Mesothelial cell of epicardium (in vitro differentiated cells): ENCODE measurements at regions not wholly inside any gene's neighbourhood (a gene's known extent, or its start where the extent isn't known, plus 50 kb on each side); places are given as distances from the start of the nearest gene placed in this dataset.

ENCODE experiments used
- DNase-seq, 2 experiments: peaks; one replicate each; pipeline ENCODE4 v3.0.0; 2021; ENCODE audit warnings: low spot score in 2 of 2; ENCODE audit not compliant: unreplicated experiment in 2 of 2
- H3K27ac Mint-ChIP-seq: 2 replicates; pipeline ENCODE4 v1.8.0; 2021; ENCODE audit warnings: mixed read lengths
- H3K27me3 Mint-ChIP-seq: 2 replicates; pipeline ENCODE4 v1.8.0; 2021; ENCODE audit warnings: low read depth, mixed read lengths
- H3K36me3 Mint-ChIP-seq: 2 replicates; pipeline ENCODE4 v1.8.0; 2021; ENCODE audit warnings: mixed read lengths
- H3K4me1 Mint-ChIP-seq: 2 replicates; pipeline ENCODE4 v1.8.0; 2021; ENCODE audit warnings: mixed read lengths
- H3K4me3 Mint-ChIP-seq: 2 replicates; pipeline ENCODE4 v1.8.0; 2021; ENCODE audit warnings: mild to moderate bottlenecking, moderate library complexity, mixed read lengths
- H3K9me3 Mint-ChIP-seq: 2 replicates; pipeline ENCODE4 v1.8.0; 2021; ENCODE audit warnings: mixed read lengths
- TF ChIP-seq, protein P1 (sequence below): fragments of 200-600 bp; sonication (generic); IDR thresholded peaks from one replicate; pipeline ENCODE4 v1.5.0; 2021; ENCODE audit warnings: antibody characterized with exemption; ENCODE audit not compliant: unreplicated experiment

DNA sequence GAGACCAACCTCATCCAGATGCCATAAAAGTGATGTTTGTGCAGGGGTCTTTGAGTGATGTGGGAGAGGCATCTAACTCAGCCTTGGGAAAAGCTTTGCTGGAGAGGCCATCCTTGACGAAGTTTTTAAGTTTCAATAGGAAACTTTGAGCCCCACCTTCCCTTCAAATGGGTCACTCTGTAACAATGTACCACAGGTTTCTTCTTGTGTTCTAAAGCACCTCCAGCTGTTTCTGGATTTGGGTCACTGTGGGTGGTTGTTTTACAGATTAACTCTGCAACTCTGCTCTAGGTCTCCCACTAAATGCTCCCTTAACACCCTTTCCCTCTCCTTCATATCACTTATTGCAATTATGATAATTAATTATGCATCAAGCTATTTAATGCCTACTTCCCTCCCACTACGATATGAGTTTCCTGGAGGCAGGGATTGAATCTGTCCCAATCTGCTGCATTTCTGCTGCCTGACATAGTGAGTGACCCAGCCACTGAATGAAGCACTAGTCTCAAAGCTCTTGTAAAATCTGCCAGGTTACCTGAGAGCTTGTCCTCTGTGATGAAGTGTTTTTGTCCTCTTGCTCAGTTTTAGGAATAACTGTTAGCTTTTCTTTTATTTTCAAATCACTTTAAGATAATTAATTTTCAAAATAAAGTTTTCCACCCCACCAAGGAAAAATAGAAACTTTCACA is 60.5 kb upstream of the PUM3 start:
- peaks cover 3% of the 10 kb centered on the region for H3K4me1 Mint-ChIP-seq
- no peak overlapping the region for H3K27ac Mint-ChIP-seq
- TF ChIP-seq, protein P1, sequence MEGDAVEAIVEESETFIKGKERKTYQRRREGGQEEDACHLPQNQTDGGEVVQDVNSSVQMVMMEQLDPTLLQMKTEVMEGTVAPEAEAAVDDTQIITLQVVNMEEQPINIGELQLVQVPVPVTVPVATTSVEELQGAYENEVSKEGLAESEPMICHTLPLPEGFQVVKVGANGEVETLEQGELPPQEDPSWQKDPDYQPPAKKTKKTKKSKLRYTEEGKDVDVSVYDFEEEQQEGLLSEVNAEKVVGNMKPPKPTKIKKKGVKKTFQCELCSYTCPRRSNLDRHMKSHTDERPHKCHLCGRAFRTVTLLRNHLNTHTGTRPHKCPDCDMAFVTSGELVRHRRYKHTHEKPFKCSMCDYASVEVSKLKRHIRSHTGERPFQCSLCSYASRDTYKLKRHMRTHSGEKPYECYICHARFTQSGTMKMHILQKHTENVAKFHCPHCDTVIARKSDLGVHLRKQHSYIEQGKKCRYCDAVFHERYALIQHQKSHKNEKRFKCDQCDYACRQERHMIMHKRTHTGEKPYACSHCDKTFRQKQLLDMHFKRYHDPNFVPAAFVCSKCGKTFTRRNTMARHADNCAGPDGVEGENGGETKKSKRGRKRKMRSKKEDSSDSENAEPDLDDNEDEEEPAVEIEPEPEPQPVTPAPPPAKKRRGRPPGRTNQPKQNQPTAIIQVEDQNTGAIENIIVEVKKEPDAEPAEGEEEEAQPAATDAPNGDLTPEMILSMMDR = no peak
- no peaks in the 10 kb centered on the region for H3K36me3 Mint-ChIP-seq
- no peak for DNase-seq
- H3K9me3 Mint-ChIP-seq = peaks cover 15% of the 10 kb centered on the region
- H3K27me3 Mint-ChIP-seq = peaks cover 20% of the 10 kb centered on the region
- no peak overlapping the region for H3K4me3 Mint-ChIP-seq
